MM.1S (cell line): ENCODE measurements at regions not wholly inside any gene's neighbourhood (a gene's known extent, or its start where the extent isn't known, plus 50 kb on each side); places are given as distances from the start of the nearest gene placed in this dataset.

Source experiments
- CTCF ChIP-seq: fragments of 300-600 bp; sonication (generic); IDR thresholded peaks from 2 replicates; pipeline ENCODE4 v1.5.1; 2016; ENCODE audit warnings: antibody characterized with exemption, low read length, mixed read lengths
- EZH2 ChIP-seq: fragments of 300-600 bp; sonication (generic); optimal IDR thresholded peaks from 2 replicates; pipeline ENCODE3; 2017; ENCODE audit warnings: low read depth, mild to moderate bottlenecking, antibody characterized with exemption, low read length, mixed read lengths
- EZH2phosphoT487 ChIP-seq: fragments of 300-600 bp; sonication (generic); IDR thresholded peaks from 2 replicates; pipeline ENCODE4 v1.6.1; 2018; ENCODE audit warnings: antibody characterized with exemption, low read length

- TF ChIP-seq CTCF (no peak), EZH2 (no peak), EZH2phosphoT487 (no peak)
Observed at GRCh38 chr18:24968238-24968775, 383.7 kb downstream of the ZNF521 start.
